ENCODE measurements at regions not wholly inside any gene's neighbourhood (a gene's known extent, or its start where the extent isn't known, plus 50 kb on each side); places are given as distances from the start of the nearest gene placed in this dataset.
A peak's percentile ranks its signal among the peaks of the same experiment; 100 is the strongest.

DNA sequence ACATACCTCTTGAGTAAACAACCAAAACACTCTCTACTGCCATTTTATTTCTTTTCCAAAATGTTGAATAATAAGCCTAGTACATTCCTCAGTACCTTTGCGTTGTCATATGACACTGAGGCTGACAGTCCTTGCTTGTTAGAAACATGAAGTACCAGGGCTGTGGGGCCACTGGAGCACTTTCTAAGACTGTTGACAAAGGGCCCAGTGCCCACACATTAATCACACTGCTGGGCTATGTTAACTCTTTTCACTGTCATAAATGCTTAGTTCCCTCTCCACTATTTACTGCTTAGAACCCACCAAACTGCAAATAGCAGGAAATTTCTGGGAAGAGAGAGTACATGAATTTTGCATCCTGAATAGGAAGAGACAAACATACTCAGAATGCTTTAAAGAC lies 57.1 kb downstream of the FAM47B start:
- DNase-seq = peak; percentile 1

GRCh38 chrX:35006361-35006760 lies 63.8 kb downstream of the FAM47B start:
- no peak for DNase-seq

DNA sequence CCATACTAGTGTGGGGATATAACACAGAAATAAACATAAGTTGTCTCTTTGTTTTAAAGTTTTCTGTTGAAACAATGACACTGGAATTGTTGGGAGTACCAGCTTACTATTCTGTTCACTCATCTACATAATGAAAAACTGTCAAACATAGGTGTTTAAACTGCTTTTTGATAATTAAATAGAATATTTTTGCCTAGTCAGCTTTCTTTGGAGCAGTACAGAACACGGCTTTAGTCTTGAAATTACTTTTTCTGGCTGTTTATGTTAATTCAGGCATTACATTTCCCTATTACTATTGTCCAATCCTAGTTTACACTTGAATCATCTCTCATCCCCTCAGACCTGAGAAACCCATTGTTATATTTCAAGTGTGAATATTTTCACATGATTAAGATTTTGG lies 73.0 kb downstream of the FAM47B start:
- no peak for DNase-seq

DNA sequence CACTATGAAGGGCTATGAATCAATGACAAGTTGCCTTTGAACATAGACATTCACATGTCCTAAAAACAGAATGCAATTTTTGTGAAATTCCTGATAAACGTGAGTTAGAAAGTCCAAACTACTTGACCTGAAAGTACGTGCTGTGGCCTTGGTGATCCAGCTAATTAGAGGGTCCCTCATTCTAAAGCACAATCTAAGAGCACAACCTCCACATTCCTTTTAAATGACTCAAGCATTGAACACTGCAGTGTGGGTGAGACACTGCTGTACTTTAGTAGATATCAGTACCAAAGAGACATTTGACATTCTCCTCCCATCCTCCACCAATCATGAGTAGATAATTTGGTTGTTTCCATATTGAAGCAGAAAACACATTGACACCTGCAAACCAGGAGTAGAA lies 73.5 kb downstream of the FAM47B start:
- DNase-seq = no peak

- DNase-seq = no peak
Observed at GRCh38 chrX:35017284-35017683, 74.7 kb downstream of the FAM47B start.

GRCh38 chrX:35023683-35024082 lies 81.1 kb downstream of the FAM47B start:
- DNase-seq = no peak

DNA sequence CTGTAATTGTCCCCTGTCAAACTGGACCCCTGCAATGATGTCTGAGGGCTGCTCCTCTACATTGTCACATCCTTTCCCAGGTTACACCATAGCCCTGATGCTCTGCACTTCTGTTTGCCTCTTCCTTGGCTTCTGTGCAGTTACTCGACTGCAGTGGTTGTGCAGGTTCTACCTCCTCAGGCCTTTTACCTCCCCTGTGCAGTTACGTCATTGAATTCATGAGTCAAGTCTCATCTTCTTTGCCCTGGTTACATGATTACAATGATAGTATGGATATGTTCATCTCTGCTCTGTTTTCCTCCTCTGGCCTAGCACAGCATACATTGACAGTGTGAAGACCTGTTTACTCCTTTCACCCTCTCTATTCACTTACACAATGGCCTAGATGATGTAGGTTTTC lies 83.2 kb downstream of the FAM47B start:
- DNase-seq = no peak

GRCh38 chrX:35040871-35041270 lies 98.3 kb downstream of the FAM47B start:
- no peak for DNase-seq

DNA sequence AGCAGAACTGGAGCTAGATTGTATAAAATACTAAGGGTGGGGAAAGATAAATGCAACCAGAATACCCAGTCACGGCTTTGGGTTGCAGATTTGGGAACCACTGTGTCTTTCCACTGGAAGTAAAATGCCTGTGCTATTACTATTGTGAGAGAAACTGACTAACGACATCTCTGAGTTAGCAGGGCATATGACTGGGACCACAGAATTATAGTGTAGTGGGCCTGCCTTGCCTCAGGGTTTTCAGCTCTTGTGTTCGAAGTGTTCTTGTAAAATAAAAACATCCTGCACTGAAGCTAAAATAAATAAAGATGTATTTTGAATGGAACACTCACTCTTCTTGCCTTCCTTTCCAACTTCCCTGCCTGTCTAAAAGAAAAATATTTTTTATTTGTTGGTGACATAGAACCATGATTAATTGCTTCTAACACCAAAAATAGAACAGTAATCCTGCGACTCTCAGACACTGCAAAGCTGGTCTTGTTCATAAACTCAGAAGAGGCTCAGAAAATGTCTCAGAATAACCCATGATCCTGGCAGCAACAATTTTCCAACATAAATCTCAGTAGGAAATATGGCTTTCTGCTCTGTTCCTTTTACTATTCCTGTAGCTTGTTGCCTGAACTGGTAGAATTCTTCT lies 104.2 kb downstream of the FAM47B start:
- DNase-seq = no peak

- DNase-seq = no peak
Observed at GRCh38 chrX:35076061-35076460, 133.5 kb downstream of the FAM47B start.

DNA sequence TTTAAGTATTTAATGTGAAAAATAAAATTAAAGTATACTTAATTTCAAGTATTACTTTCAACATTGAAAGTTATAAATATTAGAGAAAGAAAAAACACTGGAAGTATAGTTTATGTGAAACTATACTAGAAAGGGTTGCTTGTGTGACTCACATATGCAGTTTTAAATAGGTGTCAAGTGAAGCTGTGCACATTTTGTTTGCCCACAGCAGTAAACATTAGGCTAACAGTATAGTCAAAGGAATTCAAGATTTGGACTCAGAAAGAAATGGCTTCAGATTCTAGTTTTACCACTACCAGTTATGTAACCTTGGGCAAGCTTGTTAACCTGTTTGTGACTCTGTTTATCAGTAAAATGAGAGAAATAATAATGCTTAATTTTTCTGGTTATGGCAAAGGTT lies 148.2 kb downstream of the FAM47B start:
- DNase-seq = no peak

- DNase-seq = no peak
Observed at GRCh38 chrX:35098419-35098818, 155.8 kb downstream of the FAM47B start.

DNA sequence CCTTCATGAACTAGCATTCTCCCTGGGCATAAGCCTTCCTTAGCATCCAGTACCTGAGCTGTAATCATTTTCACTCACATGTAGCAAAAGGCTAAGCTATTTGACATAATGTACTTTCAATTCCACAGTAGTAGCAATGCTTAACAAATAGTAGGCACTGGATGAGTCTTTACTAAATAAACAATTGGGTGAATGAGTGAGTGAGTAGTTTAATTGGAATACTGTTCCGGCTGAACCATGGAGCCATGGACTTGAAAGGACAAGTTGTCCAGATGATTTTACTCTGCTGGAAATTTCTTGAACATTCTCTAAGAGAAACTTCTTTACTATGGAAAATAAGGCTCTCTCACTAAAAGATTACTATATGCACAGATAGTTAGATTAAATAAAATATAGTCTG lies 159.3 kb downstream of the FAM47B start:
- no peak for DNase-seq

DNA sequence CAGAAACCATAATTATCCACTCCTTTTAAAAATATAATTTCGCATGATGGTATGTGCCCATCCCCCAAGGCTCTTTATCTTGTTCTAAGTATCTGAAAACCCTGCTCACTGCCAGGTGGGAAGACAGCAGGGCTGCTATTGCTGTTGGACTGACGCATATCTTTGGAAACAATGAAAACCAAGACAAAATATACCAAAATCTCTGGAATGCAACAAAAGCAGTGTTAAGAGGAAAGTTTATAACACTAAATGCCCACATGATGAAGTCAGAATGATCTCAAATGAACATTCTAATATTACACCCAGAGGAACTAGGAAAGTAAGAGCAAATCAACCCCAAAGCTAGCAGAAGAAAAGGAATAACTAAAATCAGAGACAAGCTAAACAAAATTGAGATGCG lies 162.0 kb downstream of the FAM47B start:
- no peak for DNase-seq

DNA sequence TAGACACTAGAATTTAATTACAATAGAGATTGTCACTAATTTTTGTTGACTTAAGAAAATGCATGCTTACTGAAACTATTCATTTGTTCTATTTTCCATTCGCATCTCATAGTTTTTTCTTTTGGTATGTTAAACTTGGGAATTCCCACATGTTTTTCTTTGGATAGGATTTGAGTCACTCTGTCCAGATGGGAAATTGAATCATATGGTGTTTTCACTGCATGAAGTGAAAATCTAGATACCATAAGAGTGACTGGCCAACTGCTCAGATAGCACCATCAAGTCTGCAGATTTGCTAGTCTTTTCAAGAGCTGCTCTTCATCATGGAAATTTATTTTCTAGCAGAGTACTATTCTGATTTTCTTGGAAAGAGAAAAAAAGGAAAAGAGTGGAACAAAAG lies 172.6 kb downstream of the FAM47B start:
- DNase-seq = no peak

DNA sequence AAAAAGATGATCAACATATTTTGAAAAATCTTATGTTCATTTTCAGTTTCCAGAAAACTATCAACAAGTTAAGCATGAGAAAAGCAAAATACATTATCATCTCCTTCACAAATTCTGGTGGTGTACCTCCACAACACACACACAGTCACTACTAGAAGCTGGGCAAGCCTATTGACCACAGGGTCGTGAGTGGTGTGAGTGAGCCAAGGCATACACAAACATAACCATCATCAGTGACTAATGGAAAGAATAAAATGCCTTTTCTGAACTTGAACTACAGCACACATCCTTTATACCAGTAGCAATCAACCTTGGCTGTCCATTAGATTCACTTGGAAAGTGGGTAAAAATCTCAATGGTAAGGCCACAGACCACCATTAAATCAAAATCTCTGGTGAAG lies 180.2 kb downstream of the FAM47B start:
- no peak for DNase-seq

GRCh38 chrX:35149517-35149916 lies 206.9 kb downstream of the FAM47B start:
- no peak for DNase-seq

- no peak for DNase-seq
Observed at GRCh38 chrX:35150052-35150451, 207.5 kb downstream of the FAM47B start.

GRCh38 chrX:35150642-35151239 lies 208.1 kb downstream of the FAM47B start:
- DNase-seq = no peak

DNA sequence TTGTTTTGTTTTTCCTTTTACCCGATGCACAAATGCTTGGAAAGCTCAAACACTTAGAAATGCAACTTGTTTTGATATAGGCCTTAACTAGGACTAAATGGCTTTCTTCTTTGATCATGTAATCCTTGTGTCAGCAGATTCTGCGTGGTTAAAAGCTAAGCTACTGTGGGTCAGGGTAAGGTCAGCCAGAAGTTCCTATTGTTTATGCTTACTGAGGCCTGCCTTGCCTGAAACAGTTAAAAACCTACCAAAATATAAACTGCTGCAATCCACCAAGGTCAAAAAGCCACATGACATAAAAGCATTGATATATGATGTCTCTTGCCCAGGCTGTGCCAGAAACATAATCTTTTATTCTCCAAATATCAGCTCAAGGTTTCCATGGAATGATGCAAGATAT lies 223.4 kb downstream of the FAM47B start:
- no peak for DNase-seq

Data from NCI-H510A (cell line).